HTR-8/SVneo (cell line): ENCODE measurements at regions not wholly inside any gene's neighbourhood (a gene's known extent, or its start where the extent isn't known, plus 50 kb on each side); places are given as distances from the start of the nearest gene placed in this dataset.

ENCODE experiments used
- DNase-seq: peaks from one replicate; pipeline ENCODE4 v3.0.0; 2011; ENCODE audit warnings: low spot score, mixed read lengths; ENCODE audit not compliant: insufficient read length
- FAIRE-seq: peaks from 2 replicates; lab custom pipeline; 2011; peaks lifted over from hg19 to GRCh38; lab: Jason Lieb, UNC

DNA sequence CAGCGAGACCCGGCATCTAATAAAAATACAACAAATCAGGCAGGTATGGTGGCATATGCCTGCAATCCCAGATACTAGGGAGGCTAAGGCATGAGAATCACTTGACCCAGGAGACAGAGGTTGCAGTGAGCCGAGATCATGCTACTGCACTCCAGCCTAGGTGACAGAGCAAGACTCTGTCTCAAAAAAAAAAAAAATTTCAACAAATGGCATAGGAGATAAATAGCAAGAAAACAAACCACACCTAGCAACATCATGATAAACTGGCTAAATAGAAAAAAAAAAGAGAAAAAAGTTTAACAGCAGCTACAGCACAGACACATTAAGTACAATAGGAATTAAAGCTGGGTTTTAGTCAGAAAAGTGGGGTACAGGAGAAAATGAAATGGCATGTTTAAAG, 1034.6 kb upstream of the LRRN3 start:
- DNase-seq: no peak

DNA sequence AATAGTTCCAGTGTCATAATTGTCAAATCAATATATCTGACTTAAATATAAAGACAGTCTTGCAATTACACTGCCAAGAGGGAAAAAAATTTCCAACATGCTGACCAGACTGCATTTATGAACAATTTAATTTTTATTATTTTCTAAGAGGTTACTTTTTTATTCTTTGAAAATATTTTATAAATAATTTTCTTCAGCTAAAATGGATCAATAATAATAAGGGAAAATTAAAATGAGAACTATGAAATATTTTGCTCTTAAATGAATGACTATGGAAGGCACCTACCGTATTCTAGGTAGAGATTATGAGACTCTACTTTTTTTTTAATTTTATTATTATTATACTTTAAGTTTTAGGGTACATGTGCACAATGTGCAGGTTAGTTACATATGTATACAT, 1032.5 kb upstream of the LRRN3 start:
- no peak for FAIRE-seq
- DNase-seq: no peak

More for the DNA sequence above, 1034.6 kb upstream of the LRRN3 start:
- no peak for FAIRE-seq

DNA sequence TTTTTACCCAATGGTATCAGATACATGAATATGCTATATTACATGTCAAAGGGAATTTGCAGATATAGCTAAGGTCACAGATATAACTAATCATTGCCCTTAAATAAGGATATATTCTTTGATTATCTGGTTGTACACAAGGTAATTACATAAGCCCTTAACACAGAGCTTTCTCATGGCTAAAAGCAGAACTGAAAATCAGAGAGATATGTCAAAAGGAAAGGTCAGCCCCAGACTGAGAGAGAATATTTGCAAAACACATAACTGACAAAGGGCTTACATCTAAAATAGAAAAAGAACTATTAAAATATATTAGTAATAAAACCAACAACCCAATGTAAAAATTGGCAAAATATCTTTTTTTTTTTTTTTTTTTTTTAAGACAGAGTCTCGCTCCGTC, 1029.5 kb upstream of the LRRN3 start:
- no peak for FAIRE-seq
- no peak for DNase-seq

- no peak for FAIRE-seq
These were observed 1025.8 kb upstream of the LRRN3 start for GRCh38 chr7:110065121-110065520.

GRCh38 chr7:110066843-110067242, 1024.1 kb upstream of the LRRN3 start:
- DNase-seq (no peak), FAIRE-seq (no peak)

More at GRCh38 chr7:110065121-110065520, 1025.8 kb upstream of the LRRN3 start:
- no peak for DNase-seq

GRCh38 chr7:110071192-110071591, 1019.7 kb upstream of the LRRN3 start:
- FAIRE-seq: no peak

DNA sequence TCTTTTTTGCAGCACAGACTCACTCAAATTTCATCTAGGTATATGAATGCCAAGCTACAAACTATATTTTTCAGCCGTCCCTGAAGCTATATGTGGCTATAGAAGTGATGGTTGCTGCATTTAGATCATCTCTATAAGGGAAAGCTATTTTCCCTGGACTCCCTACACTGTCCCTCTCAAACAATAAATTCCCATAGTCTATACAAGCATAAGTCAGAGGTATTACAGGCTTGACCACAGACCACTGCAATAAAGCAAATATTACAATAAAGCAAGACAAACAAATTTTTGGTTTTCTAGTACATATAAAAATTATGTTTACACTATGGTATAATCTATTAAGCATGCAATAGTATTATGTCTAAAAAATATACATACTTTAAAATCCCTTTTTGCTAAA, 1015.5 kb upstream of the LRRN3 start:
- FAIRE-seq (no peak), DNase-seq (no peak)

More at GRCh38 chr7:110071192-110071591, 1019.7 kb upstream of the LRRN3 start:
- no peak for DNase-seq

DNA sequence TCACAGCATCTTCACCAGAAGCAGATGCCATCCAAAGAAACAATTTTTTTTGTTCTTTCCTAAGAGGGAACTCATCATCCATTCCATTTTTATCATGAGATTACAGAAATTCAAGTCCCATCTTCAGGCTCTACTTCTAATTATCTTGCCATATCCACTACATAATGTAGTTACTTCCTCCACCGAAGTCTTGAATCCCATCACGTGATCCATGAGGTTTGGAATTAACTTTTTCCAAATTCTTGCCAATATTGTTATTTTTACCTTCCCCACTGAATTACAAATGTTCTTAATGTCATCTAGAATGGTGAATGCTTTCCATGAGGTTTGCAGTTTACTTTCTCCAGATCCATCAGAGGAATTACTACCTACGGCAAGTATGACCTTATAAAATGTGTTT, 1014.7 kb upstream of the LRRN3 start:
- FAIRE-seq: no peak
- DNase-seq: no peak

DNA sequence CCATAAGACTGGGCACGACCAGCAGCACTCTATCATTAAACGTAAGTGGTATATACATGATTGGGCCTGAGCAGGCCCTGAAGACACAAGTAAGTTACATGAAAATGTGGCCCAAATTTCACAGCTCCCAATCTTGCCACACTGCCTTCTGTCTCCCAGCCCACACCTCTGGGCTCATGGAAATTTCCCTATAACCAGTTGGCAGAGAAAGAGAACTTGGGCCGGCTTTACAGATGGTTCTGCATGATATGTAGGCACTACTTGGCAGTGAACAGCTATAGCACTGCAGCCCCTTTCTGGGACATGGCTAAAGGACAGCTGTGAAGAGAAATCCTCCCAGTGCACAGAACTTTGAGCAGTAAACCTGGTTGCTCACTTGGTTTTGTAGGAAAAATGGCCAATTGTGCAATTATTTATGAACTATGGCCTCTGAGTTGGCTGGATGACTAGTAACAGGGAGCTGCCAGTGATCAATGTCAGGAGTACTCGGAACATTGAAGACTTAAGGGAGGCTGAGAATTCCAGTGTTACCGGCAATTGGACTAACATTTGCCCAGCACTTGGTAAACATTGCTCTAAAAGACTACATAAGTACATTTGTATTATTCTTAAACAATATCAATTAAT, 1006.6 kb upstream of the LRRN3 start:
- no peak for FAIRE-seq
- no peak for DNase-seq

GRCh38 chr7:110090110-110090820, 1000.7 kb upstream of the LRRN3 start:
- FAIRE-seq (no peak), DNase-seq (no peak)

DNA sequence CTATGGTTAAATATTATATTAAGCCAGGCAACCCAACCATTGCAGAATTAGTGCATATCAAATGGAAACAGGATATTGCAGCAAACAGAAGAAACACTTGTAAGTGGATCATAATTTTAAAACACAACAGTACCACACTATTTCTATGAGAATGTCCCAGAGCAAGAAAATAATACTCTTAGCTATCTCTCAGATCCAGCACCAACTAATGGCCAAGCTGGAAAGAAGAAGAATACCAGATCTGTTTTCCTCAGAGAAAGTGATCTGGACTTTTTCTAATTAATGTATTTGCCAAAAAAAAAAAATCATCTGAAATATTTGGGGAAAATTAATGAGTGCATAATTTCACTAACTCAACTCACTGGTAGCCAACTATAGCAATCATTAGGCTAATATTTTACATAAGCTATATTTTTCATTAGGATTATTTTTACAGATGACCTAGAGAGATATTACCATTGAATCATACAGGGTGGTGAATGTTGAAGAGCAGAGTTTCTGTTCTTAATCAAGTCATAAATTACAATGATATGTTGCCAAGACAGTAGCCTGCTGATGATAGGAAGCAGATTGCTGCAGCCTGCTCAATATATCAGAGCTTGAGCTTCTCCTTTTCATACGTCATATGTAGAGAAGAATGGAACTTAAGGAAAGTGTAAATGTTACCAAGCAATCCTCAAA, 995.4 kb upstream of the LRRN3 start:
- DNase-seq (no peak), FAIRE-seq (no peak)

- no peak for FAIRE-seq
- no peak for DNase-seq
These were observed 986.7 kb upstream of the LRRN3 start for GRCh38 chr7:110104243-110104642.

- no peak for DNase-seq
These were observed 985.6 kb upstream of the LRRN3 start for GRCh38 chr7:110105307-110105706.

DNA sequence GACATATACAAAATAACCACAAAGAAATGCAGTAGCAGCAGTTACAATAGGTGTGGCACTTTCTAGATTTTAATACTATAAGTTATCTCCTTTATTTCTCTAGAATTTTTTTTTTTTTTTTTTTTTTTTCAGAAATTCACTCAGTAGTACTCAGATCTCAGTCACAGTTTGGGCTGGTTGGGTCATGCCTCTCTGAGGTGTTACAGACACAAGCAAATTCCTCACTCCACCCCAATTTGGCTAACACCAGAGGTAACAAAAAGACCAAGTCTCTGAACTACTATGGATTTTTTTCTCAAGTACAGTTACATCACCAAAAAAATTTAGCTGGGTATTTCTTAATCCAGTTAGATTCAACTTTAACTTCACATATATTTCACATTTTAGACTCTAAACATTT, 985.1 kb upstream of the LRRN3 start:
- FAIRE-seq: no peak
- DNase-seq: no peak

More at GRCh38 chr7:110105307-110105706, 985.6 kb upstream of the LRRN3 start:
- FAIRE-seq: no peak

- FAIRE-seq (no peak), DNase-seq (no peak)
These were observed 970.9 kb upstream of the LRRN3 start for GRCh38 chr7:110119883-110120581.

GRCh38 chr7:110129159-110129558, 961.8 kb upstream of the LRRN3 start:
- FAIRE-seq: no peak
- no peak for DNase-seq

GRCh38 chr7:110130669-110131068, 960.3 kb upstream of the LRRN3 start:
- FAIRE-seq: no peak
- no peak for DNase-seq

GRCh38 chr7:110131344-110131743, 959.6 kb upstream of the LRRN3 start:
- FAIRE-seq (no peak), DNase-seq (no peak)

GRCh38 chr7:110139056-110139455, 951.9 kb upstream of the LRRN3 start:
- no peak for DNase-seq

GRCh38 chr7:110142939-110143526, 947.9 kb upstream of the LRRN3 start:
- DNase-seq (no peak), FAIRE-seq (no peak)

More at GRCh38 chr7:110139056-110139455, 951.9 kb upstream of the LRRN3 start:
- no peak for FAIRE-seq
